GM19035 (cell line): ENCODE measurements at regions not wholly inside any gene's neighbourhood (a gene's known extent, or its start where the extent isn't known, plus 50 kb on each side); places are given as distances from the start of the nearest gene placed in this dataset.
"Not testable (repeated sequence)": the region's sequence is repeated elsewhere in the genome, so short reads cannot be mapped to it uniquely, and the experiment has no call there.

Source experiments
- ATAC-seq: cut with Tn5 transposase; IDR thresholded peaks from one replicate; pipeline ENCODE4 v1.9.1; 2021; ENCODE audit not compliant: unreplicated experiment

DNA sequence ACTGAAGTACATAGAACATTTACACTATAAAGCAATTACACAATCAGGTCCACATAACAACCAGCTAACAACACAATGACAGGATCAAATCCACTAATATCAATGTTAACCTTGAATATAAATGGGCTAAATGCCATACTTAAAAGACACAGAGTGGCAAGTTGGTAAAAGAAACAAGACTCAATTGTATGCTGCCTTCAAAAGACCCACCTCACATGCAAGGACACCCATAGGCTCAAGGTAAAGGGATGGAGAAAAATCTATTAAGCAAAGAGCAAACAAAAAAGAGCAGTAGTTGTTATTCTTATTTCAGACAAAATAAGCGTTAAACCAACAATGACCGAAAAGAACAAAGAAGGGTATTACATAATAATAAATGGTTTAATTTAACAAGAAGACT lies 183.3 kb downstream of the PYDC2 start:
- ATAC-seq: no peak

DNA sequence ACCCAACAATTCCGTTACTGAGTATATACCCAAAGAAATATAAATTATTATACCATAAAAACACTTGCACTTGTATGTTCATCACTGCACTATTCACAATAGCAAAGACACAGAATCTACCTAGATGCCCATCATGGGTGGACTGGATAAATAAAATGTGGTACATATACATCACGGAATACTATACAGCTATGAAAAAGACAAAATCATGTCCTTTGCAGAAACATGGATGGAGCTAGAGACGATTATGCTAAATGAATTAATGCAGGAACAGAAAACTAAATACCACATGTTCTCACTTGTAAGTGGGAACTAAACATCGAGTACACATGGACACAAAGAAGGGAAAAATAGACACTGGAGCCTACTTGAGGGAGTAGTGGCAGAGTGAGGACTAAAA lies 185.3 kb downstream of the PYDC2 start:
- ATAC-seq: no peak

DNA sequence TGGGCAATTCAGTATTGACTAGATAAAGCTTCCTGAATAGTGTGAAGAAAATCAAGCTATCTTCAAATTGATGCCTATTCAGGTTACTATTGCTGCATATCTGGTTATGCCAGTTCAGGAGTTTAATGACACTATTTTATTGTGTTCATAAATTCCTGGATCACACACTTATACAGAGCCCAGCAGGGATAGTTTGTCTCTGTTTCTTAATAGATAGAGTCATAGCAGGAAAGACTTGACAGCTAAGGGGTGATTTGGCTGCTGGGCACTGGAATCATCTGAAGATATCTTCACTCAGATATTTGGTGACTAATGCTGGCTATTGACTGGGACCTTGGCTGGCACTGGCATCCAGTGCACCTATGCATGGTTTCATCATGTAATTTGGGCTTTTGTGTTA lies 187.8 kb downstream of the PYDC2 start:
- ATAC-seq: no peak

DNA sequence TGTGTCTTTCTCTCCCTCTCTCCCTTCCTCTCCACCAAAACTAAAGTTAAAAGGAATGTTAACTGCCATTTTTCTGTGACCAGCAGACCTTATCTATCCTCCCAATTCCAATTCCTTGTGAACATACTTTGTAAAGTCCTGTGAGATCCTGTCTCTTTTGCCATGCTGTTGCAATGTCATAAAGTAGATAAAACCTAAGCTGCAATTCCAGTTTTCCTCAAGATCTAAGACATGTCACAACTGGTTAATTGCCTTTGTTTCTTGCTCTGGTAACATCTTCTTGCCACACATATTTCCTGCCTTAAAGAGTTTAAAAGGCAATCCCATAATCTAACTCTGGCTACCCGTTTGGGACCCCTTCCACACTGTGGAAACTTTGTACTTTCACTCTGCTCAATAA lies 188.7 kb downstream of the PYDC2 start:
- ATAC-seq: no peak

DNA sequence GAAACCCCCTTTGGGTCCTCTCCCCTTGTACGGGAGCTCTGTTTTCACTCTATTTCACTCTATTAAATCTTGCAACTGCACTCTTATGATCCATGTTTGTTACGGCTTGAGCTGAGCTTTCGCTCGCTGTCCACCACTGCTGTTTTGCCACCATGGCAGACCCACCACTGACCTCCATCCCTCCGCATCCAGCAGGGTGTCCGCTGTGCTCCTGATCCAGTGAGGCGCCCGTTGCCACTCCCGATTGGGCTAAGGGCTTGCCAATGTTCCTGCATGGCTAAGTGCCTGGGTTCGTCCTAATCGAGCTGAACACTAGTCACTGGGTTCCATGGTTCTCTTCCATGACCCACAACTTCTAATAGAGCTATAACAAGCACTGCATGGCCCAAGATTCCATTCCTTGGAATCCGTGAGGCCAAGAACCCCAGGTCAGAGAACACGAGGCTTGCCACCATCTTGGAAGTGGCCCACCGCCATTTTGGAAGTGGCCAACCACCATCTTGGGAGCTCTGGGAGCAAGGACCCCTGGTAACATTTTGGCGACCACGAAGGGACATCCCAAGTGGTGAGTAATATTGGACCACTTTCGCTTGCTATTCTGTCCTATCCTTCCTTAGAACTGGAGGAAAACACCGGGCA lies 197.9 kb downstream of the PYDC2 start:
- ATAC-seq: not testable (repeated sequence)

DNA sequence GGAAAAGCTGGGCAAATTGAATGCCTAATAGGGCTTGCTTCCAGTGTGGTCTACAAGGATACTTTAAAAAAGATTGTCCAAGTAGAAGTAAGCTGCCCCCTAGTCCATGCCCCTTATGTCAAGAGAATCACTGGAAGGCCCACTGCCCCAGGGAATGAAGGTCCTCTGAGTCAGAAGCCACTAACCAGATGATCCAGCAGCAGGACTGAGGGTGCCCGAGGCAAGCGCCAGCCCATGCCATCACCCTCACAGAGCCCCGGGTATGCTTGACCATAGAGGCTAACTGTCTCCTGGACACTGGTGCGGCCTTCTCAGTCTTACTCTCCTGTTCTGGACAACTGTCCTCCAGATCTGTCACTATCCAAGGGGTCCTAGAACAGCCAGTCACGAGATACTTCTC lies 201.2 kb downstream of the PYDC2 start:
- not testable (repeated sequence) for ATAC-seq

DNA sequence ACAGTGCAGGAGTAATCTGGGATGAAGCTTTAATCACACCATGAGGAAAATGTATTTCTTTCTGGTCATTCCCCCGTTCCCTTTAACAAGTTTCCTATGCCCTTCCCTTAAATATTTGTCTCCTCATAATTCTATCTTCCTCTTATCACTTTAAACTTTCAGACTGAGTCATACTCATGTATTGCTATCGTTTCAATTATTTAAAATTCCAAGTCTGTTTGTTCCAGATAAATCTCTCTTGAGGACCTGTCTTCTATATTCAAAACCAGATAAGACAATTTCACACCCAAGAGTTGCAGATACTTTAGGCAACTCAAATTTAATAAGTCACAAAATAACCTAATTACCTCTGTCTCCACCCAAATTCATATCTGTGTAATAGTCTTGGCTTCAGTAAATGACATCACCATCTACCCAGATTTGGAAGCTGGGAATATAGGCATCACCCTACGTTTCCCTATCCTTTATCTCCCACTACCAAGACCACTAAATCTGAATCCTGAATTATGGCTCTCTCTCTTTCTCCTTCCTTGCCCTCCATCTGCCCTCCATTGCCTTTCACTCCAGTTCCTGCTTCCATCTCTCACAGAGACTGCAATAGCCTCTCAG lies 220.1 kb downstream of the PYDC2 start:
- ATAC-seq: no peak

DNA sequence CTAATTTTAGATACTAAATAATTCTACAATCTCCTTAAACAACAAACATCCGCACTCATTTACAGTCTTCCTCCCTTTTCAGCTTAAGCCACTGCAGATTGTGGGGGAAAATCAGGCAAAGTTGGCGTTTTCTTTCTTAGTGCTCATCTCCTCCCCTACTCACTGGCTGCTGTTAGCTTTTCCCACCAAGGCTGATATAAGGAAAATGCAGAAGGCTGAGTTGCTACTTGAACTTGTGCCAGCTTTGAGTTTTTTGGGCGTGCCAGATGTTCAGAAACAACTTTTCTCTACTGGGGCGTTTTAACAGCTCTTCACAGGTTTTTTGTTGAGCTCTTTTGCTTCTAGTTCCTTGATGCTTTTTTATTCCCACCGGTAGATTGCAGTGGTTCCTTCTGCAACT lies 222.0 kb downstream of the PYDC2 start:
- ATAC-seq: no peak

DNA sequence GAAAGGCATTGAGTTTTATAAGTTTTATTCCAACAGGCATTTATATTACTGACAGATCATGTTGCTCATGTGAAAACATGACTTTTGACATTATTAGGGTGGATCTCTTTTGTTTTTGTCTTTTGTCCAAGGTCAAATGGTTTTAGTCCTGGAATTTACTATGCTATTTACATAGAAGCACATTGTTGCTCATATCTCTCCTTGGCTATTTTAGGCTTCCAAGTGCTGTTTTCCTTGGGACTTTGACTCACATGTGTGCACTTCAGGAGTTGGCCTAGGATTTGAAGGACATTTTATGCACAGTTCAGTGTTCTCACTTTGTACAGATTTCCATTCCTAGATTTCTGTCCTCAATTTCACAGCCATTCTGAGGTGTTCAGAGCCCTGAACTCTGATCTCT lies 225.7 kb downstream of the PYDC2 start:
- no peak for ATAC-seq

DNA sequence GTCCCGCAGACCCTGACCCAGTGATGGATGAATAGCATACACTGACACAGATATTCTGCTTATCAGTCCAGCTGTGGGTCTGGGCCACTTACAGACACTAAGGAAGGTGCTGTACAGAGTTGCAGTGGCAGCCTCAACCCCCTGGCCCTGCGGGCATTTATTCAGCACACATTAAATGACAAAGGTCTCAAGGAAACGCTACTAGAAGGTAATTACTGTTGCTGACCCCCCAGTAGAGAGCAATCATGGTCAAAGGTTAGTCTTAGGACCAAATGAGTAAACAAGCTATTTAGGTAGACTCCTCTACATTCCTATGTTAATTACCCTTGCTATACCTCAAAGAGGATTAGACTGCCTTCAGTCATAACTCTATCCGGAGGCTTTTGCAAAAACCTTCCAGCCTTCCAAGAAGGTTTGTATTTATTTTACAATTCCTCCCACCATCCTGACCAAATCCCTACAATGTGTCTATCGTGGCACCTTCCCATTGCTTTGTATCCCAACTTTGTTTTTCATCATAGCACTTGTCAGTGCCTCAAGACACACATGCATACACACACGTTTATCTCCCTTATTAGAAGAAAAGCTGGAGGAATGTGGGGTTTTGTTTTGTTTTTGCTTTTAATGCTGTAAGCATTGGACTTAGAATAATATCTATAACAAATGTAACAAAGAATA lies 227.9 kb downstream of the PYDC2 start:
- no peak for ATAC-seq

DNA sequence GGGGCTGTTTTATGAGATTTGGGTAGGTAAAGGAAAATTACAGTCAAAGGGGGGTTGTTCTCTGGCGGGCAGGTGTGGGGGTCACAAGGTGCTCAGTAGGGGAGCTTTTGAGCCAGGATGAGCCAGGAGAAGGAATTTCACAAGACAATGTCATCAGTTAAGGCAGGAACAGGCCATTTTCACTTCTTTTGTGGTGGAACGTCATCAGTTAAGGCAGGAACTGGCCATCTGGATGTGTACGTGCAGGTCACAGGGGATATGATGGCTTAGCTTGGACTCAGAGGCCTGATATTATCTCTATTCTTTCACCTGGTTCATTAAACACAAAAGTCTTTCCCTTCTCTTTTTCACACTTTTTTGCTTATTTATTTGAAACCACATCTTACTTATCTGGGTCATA lies 230.2 kb downstream of the PYDC2 start:
- not testable (repeated sequence) for ATAC-seq

DNA sequence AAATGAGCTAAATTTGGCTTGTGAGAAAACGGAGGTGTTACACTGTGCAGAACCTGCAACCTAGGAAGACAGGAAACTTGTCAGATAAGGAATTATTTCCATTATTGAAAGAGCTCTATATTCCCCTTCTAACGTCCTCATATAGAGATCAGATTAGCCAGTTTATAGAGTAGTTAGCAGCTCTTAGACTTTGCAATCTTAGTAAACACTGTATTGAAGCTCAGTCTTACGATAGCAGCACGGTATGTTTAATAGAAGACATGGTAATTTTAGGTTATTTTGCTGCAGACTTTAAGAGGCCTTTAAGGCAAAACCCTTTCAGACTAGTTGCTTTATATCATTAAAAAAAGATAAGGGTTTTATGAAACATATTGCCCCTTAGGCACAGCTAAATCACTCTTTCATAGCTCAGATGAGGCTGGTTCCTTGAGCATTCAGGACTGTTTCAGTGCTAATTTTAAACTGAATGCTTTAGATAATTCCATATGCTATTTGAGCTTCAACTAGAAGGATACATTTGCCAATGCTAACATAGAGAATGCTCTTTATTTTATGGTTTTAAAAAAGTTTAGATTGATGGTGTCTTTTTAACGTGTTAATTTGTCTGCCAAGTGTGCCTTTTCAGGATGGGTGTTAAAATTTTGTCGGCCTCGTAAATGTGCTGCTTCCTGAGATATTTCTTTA lies 234.3 kb downstream of the PYDC2 start:
- ATAC-seq: no peak

DNA sequence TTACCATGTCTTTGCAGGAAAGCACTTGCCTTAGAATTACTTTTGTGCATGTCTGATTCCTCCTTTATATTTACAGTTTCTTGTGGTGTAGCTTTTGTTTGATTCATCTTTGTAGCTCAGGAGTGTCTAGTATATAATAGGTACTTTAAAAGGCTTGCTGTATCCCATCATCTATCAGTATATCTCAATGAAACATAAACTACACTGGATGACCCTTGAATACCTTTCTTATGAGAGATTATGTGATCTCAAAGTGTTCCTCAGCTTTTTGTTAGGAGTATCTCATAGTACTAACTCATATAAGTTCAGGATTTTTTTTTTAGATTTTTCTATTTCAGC lies 234.8 kb downstream of the PYDC2 start:
- ATAC-seq: no peak

DNA sequence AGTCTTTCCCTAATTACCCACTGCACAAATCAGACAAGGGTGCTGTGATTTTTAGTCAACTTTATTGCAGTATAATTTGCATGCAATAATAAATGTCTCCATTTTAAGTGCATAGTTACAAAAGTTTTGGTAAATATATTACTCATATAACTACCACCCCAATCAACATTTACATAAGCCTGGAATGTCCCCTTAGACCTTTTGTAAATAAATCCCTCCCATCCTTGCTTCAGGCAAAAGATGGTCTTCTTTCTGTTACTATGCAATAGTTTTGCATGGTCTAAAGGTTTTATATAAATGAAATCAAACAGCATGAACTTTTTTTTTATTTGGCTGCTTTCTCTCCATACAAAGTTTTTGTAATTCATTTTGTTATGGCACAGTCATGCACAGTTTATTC lies 235.4 kb downstream of the PYDC2 start:
- no peak for ATAC-seq

DNA sequence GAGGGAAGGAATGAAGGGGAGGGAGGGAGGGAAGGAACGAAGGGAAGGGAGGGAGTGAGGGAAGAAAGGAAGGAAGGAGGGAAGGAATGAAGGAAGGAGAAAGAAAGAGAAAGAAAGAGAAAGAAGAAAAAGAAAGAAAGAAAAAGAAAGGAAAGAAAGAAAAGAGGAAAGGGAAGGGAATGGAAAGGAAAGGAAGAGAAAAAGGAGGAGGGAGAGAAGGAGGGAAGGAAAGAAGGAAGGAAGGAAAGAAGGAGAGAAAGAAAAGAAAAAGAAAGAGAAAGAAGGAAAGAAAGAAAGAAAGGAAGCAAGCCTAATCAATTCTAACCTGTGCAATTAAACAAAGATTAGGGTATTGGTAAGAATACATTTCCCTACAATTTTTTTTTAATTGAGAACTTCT lies 238.6 kb downstream of the PYDC2 start:
- no peak for ATAC-seq

DNA sequence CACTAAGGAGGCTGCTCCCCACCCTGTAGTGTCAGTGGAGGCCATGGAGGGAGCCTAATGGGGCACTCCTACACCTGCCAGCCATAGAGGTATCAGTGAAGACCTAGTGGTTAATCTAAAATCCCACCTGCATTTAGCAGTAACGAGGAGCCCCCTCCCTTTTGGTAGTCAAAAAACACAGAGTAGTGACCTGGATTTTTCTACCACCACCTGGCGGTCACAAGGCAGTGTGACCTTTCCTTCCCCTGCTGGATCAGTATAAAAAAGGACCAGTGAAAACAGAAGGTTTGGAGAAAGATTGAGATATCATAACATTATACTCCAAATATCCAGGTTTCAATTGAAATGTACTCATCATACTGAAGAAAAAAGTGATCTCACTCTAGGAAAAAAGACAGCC lies 241.2 kb downstream of the PYDC2 start:
- ATAC-seq: no peak

DNA sequence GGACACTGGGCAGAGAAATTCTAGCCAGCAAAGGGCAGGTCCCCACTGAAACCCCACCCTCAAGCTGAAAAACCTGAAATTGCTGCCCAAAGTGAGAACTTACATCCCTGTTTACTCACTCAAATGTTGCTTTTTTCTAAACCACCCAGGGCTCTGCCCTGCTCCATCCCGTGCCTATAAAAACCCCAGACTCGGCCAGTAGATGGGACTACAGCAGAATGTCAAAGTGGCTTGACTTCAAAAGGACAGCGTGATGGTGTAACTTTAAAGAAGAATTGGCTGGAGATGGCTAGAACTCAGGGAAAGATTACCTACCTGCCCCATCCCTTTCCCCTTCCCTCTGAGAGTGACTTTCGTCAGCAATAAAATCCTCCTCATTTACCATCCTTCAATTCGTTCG lies 246.9 kb downstream of the PYDC2 start:
- no peak for ATAC-seq

DNA sequence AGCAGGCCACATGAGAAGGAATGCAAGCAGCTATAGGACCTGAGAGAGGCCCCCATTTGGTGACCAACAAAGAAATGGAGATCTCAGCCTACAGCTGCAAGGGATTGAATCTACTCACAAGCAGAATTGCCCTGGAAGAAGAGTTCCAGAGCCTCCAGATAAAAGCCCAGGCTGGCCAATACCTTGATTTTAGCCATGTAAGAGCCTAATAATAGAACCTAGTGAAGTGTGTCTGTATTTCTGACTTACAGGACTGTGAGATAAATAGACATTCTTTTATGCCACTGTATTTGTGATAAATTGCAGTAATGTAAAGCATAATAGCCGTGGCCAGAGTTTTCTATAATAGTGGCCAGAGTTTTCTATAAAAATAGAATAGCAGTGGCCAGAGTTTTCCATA lies 254.6 kb downstream of the PYDC2 start:
- no peak for ATAC-seq

DNA sequence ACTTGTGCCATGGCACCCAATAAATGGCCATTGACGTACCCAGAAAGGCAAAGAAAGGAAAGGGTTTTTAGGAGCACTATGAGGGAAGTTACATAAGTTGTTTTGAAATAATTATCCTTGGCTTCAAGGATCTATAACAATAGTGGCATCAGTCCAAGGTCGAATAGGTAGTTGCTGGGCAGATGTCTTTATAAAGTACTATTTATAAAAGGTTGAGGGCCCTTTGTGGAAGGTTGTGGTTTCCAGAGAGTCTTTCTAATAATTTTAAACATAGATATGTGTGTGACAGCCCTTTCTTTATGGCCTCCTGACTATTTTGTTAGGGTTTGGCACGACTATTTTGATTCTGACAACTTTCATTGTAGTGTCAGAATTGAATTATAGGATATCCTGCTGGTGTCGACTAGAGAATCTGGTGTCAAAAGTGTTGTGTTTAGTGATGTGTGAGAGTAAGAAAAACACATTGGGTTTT lies 260.5 kb downstream of the PYDC2 start:
- ATAC-seq: no peak

DNA sequence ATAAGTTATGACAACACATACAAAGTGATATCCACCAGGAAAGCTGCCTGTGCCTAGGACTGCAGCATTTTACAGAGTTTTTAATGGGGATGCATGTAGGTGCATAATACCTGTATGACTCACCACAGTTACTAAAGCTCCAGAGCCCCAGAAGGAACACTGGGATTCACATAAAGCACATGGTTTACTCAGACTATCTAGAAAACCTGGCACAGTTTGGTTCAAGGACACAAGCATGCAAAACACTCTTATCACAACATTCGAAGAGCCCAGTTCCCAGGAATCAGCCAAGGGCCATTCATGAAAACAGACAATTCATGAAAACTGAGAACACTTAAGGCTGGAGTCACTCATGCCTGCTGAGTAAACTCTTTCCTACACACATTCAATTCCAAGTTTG lies 261.0 kb downstream of the PYDC2 start:
- ATAC-seq: no peak

DNA sequence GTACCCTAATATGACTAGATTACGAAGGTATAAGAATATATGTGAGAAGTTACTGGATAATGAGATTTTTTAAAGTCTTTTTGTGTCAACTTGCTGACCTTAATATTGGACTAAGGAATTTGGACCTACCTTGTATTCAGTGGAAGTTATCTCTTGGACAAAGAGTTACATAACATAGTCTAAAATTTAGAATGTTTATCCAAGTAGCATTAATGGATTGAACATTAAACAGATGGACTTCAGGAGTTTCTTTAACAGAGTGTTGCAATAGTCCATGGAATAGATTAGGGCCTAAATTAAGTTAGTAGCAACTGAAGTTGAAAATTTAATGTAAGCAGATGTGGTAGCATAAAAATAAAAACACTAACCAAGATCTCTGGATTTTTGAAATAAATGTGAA lies 266.4 kb downstream of the PYDC2 start:
- ATAC-seq: no peak

DNA sequence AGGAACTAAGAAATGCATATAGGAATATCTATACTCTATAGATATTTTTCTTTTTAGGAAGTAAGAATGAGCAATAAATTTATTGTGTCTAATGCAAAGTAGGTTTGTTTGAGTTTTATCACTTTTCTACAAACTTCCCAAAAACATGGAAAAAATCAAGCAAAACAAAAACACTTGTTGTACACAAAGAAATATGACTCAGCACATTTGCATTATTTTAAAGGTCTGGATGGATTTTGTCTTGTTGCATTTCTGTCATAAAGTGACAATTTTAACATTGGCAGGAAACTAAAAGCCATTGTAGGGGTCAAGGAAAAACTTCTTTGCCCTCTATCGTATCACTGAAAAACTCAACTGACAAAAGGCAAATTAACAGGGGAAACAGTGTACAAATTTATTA lies 267.2 kb downstream of the PYDC2 start:
- ATAC-seq: no peak
